ENCODE measurements at regions not wholly inside any gene's neighbourhood (a gene's known extent, or its start where the extent isn't known, plus 50 kb on each side); places are given as distances from the start of the nearest gene placed in this dataset.

DNA sequence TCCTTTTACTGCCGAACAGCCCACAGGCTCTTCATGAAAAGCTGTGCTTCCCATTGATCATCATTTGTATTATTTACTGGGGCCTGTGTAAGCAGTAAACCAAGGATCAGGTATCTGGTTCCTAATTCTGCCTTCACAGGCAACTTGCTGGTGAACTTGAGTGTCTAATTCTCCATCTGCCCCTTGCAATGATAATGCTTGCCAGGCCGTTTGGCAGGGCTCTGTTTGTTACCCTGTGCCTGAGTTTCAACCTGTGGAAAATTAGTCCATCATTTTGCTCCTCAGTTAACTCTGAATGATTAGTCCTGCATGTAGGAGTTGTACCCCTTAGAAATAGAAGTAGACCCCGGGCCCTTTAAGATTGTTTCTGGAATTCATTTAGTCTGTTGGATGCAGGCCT lies 298.4 kb upstream of the CADM1 start:
- TF ChIP-seq, protein P1, sequence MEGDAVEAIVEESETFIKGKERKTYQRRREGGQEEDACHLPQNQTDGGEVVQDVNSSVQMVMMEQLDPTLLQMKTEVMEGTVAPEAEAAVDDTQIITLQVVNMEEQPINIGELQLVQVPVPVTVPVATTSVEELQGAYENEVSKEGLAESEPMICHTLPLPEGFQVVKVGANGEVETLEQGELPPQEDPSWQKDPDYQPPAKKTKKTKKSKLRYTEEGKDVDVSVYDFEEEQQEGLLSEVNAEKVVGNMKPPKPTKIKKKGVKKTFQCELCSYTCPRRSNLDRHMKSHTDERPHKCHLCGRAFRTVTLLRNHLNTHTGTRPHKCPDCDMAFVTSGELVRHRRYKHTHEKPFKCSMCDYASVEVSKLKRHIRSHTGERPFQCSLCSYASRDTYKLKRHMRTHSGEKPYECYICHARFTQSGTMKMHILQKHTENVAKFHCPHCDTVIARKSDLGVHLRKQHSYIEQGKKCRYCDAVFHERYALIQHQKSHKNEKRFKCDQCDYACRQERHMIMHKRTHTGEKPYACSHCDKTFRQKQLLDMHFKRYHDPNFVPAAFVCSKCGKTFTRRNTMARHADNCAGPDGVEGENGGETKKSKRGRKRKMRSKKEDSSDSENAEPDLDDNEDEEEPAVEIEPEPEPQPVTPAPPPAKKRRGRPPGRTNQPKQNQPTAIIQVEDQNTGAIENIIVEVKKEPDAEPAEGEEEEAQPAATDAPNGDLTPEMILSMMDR (IDR thresholded peaks at IDR 0.05), result no peak
- no peak for TF ChIP-seq EP300 (IDR thresholded peaks at IDR 0.05)
- TF ChIP-seq POLR2A (IDR thresholded peaks at IDR 0.05), result no peak

Data from suprapubic skin (tissue), 3 donors.